Body of pancreas (tissue), 4 donors: ENCODE measurements at regions not wholly inside any gene's neighbourhood (a gene's known extent, or its start where the extent isn't known, plus 50 kb on each side); places are given as distances from the start of the nearest gene placed in this dataset.

ENCODE experiments used
- ATAC-seq: fragments of 150-250 bp; one replicate; pipeline ENCODE4 v1.9.1; 2016
- DNase-seq, 4 donors: peaks; one replicate each; pipeline ENCODE4 v3.0.0-alpha.2; 2019
- H3K27ac ChIP-seq, 4 donors: fragments of 200-600 bp; sonication (generic); 1 replicate in 3 of 4; 2 replicates in 1 of 4; pipeline versions ENCODE4 v1.5.1 to v1.6.1; 2016 to 2019; ENCODE audit warnings: mild to moderate bottlenecking in 1 of 4, mixed read lengths in 1 of 4, moderate library complexity in 1 of 4
- H3K27me3 ChIP-seq, 2 donors: fragments of 200-600 bp; sonication (generic); one replicate each; pipeline ENCODE4 v1.6.0; 2016; ENCODE audit warnings: mild to moderate bottlenecking in 1 of 2
- H3K36me3 ChIP-seq, 2 donors: fragments of 200-600 bp; sonication (generic); replicated peaks in 1 of 2; 2 replicates each; pipeline ENCODE4 v1.5.1; 2016; ENCODE audit warnings: low read depth in 2 of 2; ENCODE audit not compliant: insufficient read depth in 1 of 2
- H3K4me1 ChIP-seq: fragments of 200-600 bp; sonication (generic); one replicate; pipeline ENCODE4 v1.6.0; 2016
- H3K4me3 ChIP-seq, 2 donors: fragments of 200-600 bp; sonication (generic); 1 replicate in 1 of 2; 2 replicates in 1 of 2; pipeline ENCODE4 v1.5.1; 2016 to 2019
- H3K9me3 ChIP-seq, 3 donors: fragments of 200-600 bp; sonication (generic); 1 replicate in 2 of 3; 2 replicates in 1 of 3; pipeline ENCODE4 v1.5.1; 2016
- CTCF ChIP-seq, 7 experiments: fragments of 450-650 bp in 4 of 7; fragments of 200-600 bp in 3 of 7; sonication (generic) in 3 of 7; IDR thresholded peaks; one replicate each; pipeline ENCODE4 v1.5.1; 2016 to 2019; ENCODE audit warnings: antibody characterized with exemption in 7 of 7
- POLR2A ChIP-seq, 3 donors: fragments of 450-650 bp; IDR thresholded peaks; one replicate each; pipeline ENCODE4 v1.6.1; 2016; ENCODE audit warnings: antibody characterized with exemption in 3 of 3, mild to moderate bottlenecking in 2 of 3
- WGBS, 2 donors: methylation state at CpG; one replicate each; pipeline ENCODE4 v1.1.5; 2017; 5-methylcytosine and 5-hydroxymethylcytosine counted together
- intact Hi-C: fragments of 100-400 bp; cut with DNase I; formaldehyde crosslinking; loops from one replicate; pipeline ENCODE4 v1.15.1; 2023

GRCh38 chr15:70269311-70269911 is 171.7 kb upstream of the TLE3 start:
- no peak for DNase-seq
- no peak overlapping the region for H3K4me3 ChIP-seq
- H3K36me3 ChIP-seq, result no peaks in the 10 kb centered on the region
- H3K27me3 ChIP-seq, result no peaks in the 10 kb centered on the region
- no peak for ATAC-seq
- H3K27ac ChIP-seq, result no peak overlapping the region
- no peaks in the 10 kb centered on the region for H3K9me3 ChIP-seq
- TF ChIP-seq CTCF (IDR thresholded peaks at IDR 0.05) (no peak), POLR2A (IDR thresholded peaks at IDR 0.05) (no peak)
- H3K4me1 ChIP-seq, result peaks cover 5% of the 10 kb centered on the region
- 83 to 84% methylated on average over 9 of the region's 9 CpGs for WGBS, 2 donors
- intact Hi-C loops, result no loop called here

GRCh38 chr15:70268698-70269251 is 171.1 kb upstream of the TLE3 start:
- no peaks in the 10 kb centered on the region for H3K36me3 ChIP-seq
- intact Hi-C loops, result no loop called here
- WGBS, 2 donors, result 73 to 79% methylated on average over 18 of the region's 18 CpGs
- ATAC-seq (no peak), DNase-seq (no peak)
- H3K4me1 ChIP-seq, result peaks cover 5% of the 10 kb centered on the region
- no peak overlapping the region for H3K27ac ChIP-seq
- no peak overlapping the region for H3K4me3 ChIP-seq
- TF ChIP-seq POLR2A (IDR thresholded peaks at IDR 0.05) (no peak), CTCF (IDR thresholded peaks at IDR 0.05) (no peak)
- no peaks in the 10 kb centered on the region for H3K9me3 ChIP-seq
- no peaks in the 10 kb centered on the region for H3K27me3 ChIP-seq

GRCh38 chr15:70267879-70268278 is 170.2 kb upstream of the TLE3 start:
- Histone ChIP-seq H3K27ac (no peak overlapping the region), H3K27me3 (no peaks in the 10 kb centered on the region), H3K4me3 (no peak overlapping the region), H3K9me3 (no peaks in the 10 kb centered on the region), H3K4me1 (peaks cover 5% of the 10 kb centered on the region), H3K36me3 (no peaks in the 10 kb centered on the region)
- TF ChIP-seq CTCF (IDR thresholded peaks at IDR 0.05) (no peak), POLR2A (IDR thresholded peaks at IDR 0.05) (peak in 1 of 3 donors; percentile 7)
- DNase-seq (no peak), ATAC-seq (no peak)
- intact Hi-C loops, result no loop called here
- 71 to 74% methylated on average over 5 to 6 of the region's 6 CpGs for WGBS, 2 donors

- no peaks in the 10 kb centered on the region for H3K36me3 ChIP-seq
- H3K4me1 ChIP-seq, result peaks cover 5% of the 10 kb centered on the region
- intact Hi-C loops, result no loop called here
- no peaks in the 10 kb centered on the region for H3K27me3 ChIP-seq
- TF ChIP-seq CTCF (IDR thresholded peaks at IDR 0.05) (no peak), POLR2A (IDR thresholded peaks at IDR 0.05) (no peak)
- ATAC-seq (no peak), DNase-seq (no peak)
- no peak overlapping the region for H3K4me3 ChIP-seq
- no peak overlapping the region for H3K27ac ChIP-seq
- 66 to 94% methylated on average over 2 of the region's 2 CpGs for WGBS, 2 donors
- H3K9me3 ChIP-seq, result no peaks in the 10 kb centered on the region
Observed at GRCh38 chr15:70267306-70267705, 169.6 kb upstream of the TLE3 start.
